DMS 273 treated with DMSO at 0.1 percent for 48 hours (cell line): ENCODE measurements at regions not wholly inside any gene's neighbourhood (a gene's known extent, or its start where the extent isn't known, plus 50 kb on each side); places are given as distances from the start of the nearest gene placed in this dataset.

Experiments
- DNase-seq: peaks from one replicate; lab custom pipeline; 2025; lab: John Stamatoyannopoulos, UW

DNA sequence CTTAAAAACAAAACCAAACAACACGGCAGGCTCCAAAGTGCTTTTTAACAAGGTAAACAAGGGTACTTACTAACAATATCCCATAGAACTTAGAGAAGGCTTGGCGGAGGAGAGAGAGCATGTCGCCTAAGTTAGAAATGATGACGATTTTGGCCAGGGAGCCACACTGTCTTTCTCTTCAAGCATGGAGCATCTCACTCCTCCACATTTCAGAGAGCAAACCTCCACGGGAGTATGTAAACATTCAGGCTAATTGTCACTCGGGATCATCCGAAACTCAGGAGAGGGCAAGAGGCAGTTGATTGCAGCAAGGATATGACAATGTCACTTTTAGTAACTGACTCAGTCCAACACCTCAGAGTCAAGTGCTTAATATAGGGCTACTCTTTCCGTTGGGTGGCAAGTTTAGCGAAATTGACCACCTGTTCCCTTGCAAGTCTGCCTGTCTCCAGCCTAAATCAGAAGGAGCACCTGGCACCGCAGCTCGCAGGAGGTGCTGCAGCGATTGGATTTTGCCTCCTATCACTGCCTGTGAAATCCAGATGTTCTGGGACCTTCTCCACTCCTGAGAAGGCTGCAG lies 65.8 kb upstream of the RPS6KA2 start:
- DNase-seq = no peak

DNA sequence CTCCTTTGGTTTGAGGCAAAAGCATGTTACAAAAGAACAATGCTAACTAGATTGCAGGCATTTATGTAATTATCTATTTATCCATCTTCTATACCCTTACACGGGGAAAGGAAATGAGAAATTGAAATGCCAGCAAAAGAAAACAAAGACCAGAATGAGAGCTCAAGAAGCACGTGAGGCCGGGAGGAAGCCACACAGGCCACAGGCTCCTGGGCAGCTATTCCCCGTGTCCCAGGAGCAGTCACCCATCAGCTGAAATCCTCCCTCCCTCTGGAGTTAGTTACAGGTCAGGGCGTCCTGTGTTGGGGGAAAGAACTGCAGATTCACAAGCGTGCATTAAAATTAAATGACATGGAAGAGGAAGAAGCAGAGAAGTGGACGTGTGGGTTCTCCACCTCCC lies 64.7 kb upstream of the RPS6KA2 start:
- DNase-seq = no peak

DNA sequence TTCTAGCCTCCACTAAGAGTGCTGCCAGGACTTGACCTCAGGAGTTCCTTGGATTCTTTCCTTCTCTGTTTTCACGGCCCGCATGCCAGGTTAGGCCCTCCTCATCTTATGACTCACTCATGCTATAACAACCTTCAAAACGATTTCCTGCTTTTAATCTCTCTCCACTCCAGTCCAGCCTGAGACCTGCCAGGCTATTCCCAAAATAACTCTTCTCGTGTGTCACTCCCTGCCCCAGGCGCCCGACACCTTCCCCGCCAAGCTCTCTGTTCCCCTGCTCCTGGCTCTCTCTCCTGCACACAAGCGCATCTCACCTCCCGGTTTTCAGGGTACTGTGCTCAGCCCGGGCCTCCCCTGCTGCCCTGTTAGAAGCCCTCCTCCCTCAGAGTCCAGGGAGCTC lies 64.1 kb upstream of the RPS6KA2 start:
- DNase-seq = no peak

DNA sequence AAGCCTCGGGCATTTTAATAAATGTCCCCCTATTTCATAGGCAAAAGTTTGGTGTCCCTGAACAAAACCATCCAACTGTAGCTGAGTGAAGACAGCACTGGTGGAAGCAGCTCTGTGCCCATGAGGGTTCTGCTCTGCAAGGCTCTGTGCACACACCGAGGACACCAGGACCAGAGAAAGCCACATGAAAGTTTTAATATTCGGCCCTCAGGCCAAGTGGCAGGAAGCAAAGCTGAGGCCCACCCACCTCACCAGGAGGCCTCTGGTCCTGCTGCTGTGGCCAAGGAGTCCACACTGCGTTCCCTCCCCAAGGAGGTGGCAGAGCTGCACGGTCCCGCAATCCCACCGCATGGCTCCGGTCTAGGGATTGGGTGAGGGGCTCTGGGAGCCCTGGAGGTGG lies 62.6 kb upstream of the RPS6KA2 start:
- no peak for DNase-seq

DNA sequence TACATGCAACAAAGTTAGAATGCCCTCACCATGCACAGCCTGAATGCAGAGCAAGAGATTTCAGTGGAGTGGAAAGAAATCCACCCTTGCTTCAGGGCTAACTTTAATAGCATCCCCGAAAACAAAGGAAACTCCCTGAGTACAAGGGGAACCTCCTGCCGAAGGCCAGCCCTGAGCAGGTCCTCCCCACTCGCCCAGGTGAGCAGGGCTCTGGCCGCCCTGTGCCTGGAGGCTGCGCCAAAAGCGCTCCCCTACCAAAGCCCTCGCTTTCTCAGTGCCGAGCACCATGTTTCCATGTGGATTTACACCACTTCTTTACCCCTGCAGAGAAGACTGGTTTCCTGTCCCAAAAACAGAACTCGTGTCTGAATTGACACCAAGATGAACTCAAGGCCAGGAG lies 61.9 kb upstream of the RPS6KA2 start:
- no peak for DNase-seq

DNA sequence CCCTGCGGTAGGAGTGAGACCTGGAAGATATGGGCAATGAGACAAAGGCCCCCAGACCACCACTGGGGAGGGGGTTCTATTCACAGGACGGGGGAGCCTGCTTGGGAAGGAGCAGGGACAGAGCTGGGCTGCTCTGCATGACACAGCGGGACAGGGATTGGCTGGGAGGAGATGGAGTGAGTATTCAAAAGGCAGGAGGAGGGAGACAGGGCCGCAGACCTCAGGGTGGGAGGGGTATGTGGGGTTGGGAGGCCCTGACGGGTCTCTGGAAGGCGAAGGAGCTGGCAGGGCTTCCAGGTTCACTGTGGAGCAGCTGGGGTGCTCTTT lies 60.8 kb upstream of the RPS6KA2 start:
- DNase-seq = no peak

DNA sequence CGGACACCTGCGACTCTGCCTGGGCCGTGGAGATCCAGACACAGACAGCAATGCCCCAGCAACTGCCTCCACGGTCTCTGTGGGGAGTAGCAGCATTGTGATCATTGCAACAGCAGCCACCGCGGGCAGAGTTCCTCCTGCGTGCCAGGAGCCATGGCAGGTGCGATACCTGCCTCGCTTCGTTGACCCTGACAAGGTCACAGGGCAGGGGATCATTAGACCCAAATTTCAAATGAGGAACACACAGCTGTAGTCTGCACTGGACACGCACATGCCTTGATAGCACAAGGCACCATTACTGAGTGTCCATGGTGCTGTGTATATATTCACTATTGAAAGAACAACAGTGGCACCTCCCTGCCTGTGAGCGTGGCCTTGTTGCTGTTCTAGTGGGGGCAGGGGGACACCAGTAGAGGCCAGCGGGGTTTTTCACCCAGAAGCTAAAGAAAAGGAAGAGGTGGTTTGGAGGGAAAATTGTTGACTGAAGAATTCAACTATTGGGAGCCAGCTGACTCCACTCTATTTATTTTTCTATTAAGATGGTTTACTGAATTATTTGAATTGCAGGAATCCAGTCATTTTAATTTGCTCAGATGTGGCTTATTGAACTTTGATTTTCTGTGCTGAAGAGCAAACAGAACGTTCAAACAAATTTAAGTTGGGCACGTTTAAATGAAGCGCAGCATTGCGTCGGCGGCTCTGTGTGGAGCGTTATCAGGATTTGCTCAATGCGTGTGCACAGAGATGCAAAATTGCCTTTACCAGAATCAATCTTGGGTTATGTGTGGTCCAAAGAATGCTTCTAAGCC lies 60.2 kb upstream of the RPS6KA2 start:
- no peak for DNase-seq

DNA sequence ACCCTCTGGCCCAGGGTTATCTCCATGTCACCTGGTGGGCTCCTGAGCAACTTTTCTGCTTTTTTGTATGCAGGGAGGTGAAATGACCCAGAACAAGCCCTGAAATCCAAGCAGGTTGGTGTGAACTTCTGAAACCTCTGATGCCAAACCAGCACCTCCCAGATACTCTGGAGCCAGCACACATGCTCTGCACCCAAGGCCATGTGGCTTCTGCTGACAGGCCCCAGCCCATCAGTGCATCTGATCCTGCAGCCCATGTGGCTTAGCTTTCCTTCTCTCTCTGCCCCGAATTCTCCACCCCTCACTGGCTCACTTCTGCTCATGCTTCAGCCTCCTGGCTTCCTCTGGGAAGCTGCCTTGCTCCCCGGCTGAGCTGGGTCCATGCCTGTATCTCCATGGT lies 59.3 kb upstream of the RPS6KA2 start:
- no peak for DNase-seq

DNA sequence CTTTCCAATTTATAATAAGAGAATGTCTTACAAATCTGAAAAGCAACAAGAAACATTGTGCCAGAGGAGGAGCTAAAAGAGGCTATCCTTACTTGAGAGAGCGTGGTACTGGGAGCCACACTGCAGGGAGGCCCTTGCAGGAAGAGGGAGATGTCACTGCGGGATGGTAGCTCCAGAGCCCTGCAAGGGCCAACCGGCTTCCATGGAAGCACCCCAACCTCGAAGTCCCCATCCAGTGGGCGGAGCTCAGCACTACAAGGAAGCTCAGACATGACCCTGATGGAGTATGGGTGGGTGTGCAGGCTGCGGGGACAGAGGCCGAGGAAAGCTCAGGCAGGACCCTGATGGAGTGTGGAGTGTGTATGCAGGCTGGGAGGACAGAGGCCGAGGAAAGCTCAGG lies 57.8 kb upstream of the RPS6KA2 start:
- no peak for DNase-seq

DNA sequence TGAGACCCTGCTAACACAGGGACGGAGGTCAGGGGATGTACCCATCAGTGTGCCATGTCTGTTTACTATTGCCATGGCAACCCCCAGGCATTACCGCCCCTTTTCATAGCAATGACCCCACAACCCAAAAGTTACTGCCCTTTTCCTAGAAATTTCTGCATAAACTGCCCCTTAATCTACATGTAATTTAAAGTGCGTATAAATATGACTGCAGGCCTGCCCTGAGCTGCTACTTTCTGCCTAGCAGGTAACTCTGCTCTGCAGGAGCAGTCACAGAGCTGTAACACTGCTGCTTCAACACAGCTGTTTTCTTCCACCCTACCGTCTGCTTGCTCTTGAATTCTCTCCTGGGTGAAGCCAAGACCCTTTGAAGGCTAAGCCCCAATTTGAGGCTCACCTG lies 57.1 kb upstream of the RPS6KA2 start:
- no peak for DNase-seq

DNA sequence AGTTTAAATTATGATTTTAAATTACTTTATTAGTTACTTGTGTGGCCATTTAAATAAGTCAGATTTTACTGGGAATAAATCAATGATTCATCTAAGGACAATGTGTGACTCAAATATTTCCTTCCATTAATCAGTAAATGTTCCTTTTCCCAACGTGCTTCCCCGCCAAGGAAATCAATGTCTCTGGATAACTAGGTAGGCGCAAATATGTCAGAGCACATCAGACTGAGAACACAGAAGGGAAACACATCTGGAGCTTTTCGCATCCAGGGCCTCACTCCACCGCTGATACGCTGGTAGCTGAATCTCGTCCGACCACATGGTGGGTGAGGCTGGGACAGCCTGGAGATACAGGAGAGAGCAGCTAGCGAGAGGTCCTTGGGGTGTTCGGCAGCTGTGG lies 56.4 kb upstream of the RPS6KA2 start:
- no peak for DNase-seq

DNA sequence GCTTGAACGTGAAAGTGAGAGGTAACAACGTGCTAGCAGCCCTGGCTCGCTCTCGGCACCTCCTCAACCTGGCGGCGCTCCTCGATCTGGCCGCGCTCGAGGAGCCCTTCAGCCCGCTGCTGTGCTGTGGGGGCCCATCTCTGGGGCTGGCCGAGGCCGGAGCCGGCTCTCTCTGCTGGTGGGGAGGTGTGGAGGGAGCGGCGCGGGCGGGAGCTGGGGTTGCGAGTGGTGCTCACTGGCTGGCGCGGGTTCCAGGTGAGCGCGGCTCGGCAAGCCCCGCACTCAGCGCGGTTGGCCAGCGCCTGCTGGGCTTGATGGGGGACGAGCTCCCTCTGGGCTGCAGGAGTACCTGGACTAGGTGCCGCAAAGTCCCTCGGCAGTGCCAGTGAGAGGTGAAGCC lies 52.5 kb upstream of the RPS6KA2 start:
- DNase-seq = no peak

DNA sequence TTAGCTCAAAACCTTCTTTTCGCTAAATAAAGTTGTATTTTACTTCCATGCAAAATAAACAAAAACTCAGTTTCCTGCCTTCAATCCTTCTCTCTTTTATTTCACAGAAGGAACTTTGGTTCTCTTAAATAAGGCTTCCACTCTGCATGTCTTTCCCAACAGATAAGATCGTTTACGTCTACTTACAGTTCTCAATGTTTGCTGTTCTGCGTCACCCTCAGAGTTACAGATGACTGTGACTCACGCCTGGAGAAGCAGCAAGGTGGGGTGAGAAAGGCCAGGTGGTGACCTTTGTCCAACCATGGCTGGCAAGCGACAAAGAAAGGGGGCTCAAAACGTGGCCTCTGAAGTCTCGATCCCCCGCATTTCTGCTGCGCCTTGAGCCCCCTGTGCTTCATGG lies 51.4 kb upstream of the RPS6KA2 start:
- no peak for DNase-seq

DNA sequence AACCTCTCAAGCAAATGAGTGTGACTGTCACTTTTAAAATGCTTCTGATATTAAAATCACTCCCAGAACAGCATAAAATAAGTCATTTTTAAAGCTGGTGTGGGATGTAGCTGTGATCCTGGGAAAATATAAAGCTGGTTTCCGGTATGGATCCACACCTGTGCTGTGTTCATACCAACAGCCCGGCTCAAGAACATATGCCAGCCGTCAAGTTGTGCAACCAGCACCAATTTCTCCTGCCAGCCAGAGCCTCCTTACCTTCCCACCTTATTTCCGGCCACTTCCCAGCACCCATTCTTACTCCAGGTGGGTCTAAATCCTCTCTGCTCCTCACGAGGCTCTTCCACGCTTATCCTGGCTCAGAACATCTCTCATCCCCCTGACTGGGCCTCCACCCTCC lies 50.9 kb upstream of the RPS6KA2 start:
- DNase-seq = no peak
